NT2/D1 (cell line): ENCODE measurements at regions not wholly inside any gene's neighbourhood (a gene's known extent, or its start where the extent isn't known, plus 50 kb on each side); places are given as distances from the start of the nearest gene placed in this dataset.

Source experiments
- SUZ12 ChIP-seq: IDR thresholded peaks from 2 replicates; pipeline ENCODE4 v1.6.1; 2011; ENCODE audit not compliant: insufficient read length, insufficient read depth; ENCODE audit errors: extremely low read depth
- YY1 ChIP-seq: IDR thresholded peaks from 2 replicates; pipeline ENCODE4 v1.6.1; 2011; ENCODE audit not compliant: insufficient read length, insufficient read depth
- ZNF274 ChIP-seq: IDR thresholded peaks from 2 replicates; pipeline ENCODE4 v1.6.1; 2011; ENCODE audit warnings: mild to moderate bottlenecking, low read depth, low read length

DNA sequence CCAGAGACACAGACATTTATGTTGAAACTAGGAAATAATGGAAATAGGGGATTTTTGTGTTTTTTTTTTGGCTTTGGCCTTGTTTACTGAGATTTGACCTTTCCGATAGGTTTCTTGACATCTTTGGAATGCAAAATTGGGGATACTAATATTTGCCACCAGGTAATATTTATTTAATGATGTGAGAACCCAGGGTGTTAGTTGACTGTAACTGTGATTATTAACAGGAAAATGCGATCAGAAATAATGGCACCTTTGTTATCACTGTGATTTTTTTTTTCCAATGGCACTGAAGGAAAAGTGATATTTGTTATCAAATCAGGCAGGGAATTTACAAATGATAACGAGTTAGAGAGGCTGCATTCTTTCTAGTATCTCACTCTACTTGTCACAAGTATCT lies 330.5 kb downstream of the SOX4 start:
- TF ChIP-seq ZNF274 (no peak), YY1 (no peak), SUZ12 (no peak)
